GM23248 (cell line): ENCODE measurements at regions not wholly inside any gene's neighbourhood (a gene's known extent, or its start where the extent isn't known, plus 50 kb on each side); places are given as distances from the start of the nearest gene placed in this dataset.
"Not testable (repeated sequence)": the region's sequence is repeated elsewhere in the genome, so short reads cannot be mapped to it uniquely, and the experiment has no call there.

Experiments used
- EZH2 ChIP-seq: fragments of 200-600 bp; sonication (generic); IDR thresholded peaks from 2 replicates; pipeline ENCODE4 v1.6.1; 2018; ENCODE audit warnings: antibody characterized with exemption, mild to moderate bottlenecking; ENCODE audit not compliant: insufficient read depth, poor library complexity, severe bottlenecking
- EZH2phosphoT487 ChIP-seq: fragments of 200-600 bp; sonication (generic); IDR thresholded peaks from 2 replicates; pipeline ENCODE4 v1.6.1; 2018; ENCODE audit warnings: antibody characterized with exemption, moderate library complexity, mild to moderate bottlenecking, low read depth; ENCODE audit not compliant: insufficient read depth

DNA sequence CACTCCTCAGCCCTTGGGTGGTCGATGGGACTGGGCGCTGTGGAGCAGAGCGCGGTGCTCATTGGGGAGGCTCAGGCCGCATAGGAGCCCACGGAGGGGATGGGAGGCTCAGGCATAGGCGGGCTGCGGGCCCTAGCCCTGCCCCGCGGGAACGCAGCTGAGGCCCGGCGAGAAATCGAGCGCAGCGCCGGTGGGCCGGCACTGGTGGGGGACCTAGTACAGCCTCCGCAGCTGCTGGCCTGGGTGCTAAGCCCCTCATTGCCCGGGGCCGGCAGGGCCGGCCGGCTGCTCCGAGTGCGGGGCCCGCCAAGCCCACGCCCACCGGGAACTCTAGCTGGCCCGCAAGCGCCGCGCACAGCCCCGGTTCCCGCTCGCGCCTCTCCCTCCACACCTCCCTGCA, 135.0 kb upstream of the TMEM170B start:
- TF ChIP-seq EZH2, EZH2phosphoT487: not testable (repeated sequence)
